ENCODE measurements at regions not wholly inside any gene's neighbourhood (a gene's known extent, or its start where the extent isn't known, plus 50 kb on each side); places are given as distances from the start of the nearest gene placed in this dataset.
"Not testable (repeated sequence)": the region's sequence is repeated elsewhere in the genome, so short reads cannot be mapped to it uniquely, and the experiment has no call there.

- TF ChIP-seq CTCF (IDR thresholded peaks at IDR 0.05); ZFX (IDR thresholded peaks at IDR 0.05; ENCODE audit: borderline replicate concordance): not testable (repeated sequence)
Measured at GRCh38 chr14:19177435-19177834, 210.2 kb downstream of the POTEM start.

Data from 22Rv1 (cell line).